Transverse colon (tissue), 4 donors: ENCODE measurements at regions not wholly inside any gene's neighbourhood (a gene's known extent, or its start where the extent isn't known, plus 50 kb on each side); places are given as distances from the start of the nearest gene placed in this dataset.

Experiments used
- EP300 ChIP-seq: sonication (generic); formaldehyde crosslinking; IDR thresholded peaks from one replicate; pipeline ENCODE4 v1.6.1; 2017; ENCODE audit warnings: antibody characterized with exemption, low read depth
- POLR2AphosphoS5 ChIP-seq, 3 donors: sonication (generic); formaldehyde crosslinking; IDR thresholded peaks; one replicate each; pipeline ENCODE4 v1.6.1; 2016; ENCODE audit warnings: antibody characterized with exemption in 3 of 3
- TF ChIP-seq, protein P1 (sequence below), 5 experiments: fragments of 200-600 bp in 3 of 5; fragments of 450-650 bp in 2 of 5; sonication (generic) in 3 of 5; IDR thresholded peaks; 1 replicate in 2 of 5; 2 replicates in 3 of 5; pipeline ENCODE4 v1.5.1; 2016 to 2017; ENCODE audit warnings: antibody characterized with exemption in 5 of 5, inconsistent platforms in 3 of 5, mild to moderate bottlenecking in 2 of 5, moderate library complexity in 1 of 5

DNA sequence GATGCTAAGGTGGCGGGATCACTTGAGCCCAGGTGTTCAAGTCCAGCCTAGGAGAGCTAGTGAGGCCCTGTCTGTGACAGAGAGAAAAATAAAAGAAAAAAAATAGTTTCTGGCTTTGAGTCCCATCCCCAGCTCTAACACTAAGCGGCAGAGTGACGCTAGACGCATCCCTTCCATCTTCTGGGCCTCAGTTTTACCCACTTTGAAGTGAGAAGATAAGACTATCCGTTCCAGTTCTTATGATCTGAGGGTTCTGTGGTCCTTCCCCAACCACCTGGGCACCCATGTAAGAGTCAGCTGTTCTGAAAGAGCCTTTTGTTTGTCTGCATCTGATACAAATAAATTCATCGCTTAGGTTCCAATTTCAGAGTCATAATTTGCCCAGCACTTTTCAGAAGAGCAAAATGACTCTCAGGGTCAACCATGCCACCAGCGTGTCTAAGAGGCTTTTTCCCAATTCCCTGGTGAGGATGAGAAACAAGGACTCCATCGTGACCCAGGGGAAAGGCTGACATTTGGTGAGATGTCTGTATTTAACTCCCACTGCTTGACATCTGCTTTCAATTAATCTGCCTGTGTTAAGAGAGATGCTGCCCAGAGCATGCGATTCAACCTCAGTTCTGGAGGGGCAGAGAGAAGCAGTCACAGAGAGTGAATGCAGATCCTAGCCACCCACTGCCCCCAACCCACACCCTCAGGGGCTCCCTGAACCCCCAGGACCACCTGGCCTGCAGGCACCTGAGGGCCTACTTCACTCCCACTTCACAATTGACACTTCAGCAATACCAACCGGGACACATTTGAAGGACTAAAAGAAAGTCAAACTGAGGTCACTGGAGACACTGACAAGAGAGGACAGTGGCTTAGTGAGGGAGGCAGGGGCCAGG is 131.6 kb upstream of the TOP1 start:
- TF ChIP-seq, protein P1, sequence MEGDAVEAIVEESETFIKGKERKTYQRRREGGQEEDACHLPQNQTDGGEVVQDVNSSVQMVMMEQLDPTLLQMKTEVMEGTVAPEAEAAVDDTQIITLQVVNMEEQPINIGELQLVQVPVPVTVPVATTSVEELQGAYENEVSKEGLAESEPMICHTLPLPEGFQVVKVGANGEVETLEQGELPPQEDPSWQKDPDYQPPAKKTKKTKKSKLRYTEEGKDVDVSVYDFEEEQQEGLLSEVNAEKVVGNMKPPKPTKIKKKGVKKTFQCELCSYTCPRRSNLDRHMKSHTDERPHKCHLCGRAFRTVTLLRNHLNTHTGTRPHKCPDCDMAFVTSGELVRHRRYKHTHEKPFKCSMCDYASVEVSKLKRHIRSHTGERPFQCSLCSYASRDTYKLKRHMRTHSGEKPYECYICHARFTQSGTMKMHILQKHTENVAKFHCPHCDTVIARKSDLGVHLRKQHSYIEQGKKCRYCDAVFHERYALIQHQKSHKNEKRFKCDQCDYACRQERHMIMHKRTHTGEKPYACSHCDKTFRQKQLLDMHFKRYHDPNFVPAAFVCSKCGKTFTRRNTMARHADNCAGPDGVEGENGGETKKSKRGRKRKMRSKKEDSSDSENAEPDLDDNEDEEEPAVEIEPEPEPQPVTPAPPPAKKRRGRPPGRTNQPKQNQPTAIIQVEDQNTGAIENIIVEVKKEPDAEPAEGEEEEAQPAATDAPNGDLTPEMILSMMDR (IDR thresholded peaks at IDR 0.05), result no peak
- TF ChIP-seq POLR2AphosphoS5 (IDR thresholded peaks at IDR 0.05) (no peak), EP300 (no peak)
